ENCODE measurements at regions not wholly inside any gene's neighbourhood (a gene's known extent, or its start where the extent isn't known, plus 50 kb on each side); places are given as distances from the start of the nearest gene placed in this dataset.

DNA sequence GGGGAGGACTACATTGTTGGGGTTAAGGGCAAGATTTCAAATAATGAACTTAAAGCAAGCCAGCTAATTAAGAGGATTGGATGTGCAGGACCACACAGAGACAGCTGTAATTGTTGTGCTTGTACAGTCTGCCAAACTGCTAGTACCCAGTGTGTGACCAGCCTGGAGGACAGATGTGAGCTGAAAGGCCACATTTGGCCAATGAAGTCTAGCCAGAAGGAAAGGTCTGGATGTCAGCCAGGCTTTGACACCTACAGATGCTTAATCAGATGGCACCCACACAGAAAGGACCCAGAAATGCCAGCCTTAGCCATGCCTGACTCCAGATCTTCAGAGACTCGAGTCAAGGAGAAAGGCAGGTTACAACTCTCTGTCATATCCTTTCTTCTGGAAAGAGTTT lies 491.1 kb downstream of the KIF4B start:
- intact Hi-C loops (cut with micrococcal nuclease), result no loop called here
- Histone ChIP-seq H3K4me2 (ENCODE audit: low read depth, low read length) (no peak overlapping the region), H2AFZ (replicated peaks; ENCODE audit: low read length, poor library complexity) (no peak overlapping the region), H3K56ac (ENCODE audit: extremely low read depth, insufficient read depth, low read length) (no peak overlapping the region), H3K27ac (ENCODE audit: insufficient read depth, low read length) (no peak overlapping the region), H4K5ac (ENCODE audit: low read depth, low read length) (no peak overlapping the region), H2AK5ac (ENCODE audit: low read depth, low read length) (no peak overlapping the region), H3K4ac (ENCODE audit: low read depth, low read length) (no peak overlapping the region), H3K27me3 (ENCODE audit: control insufficient read depth, insufficient read depth, low read length) (no peaks in the 10 kb centered on the region), H3K23ac (ENCODE audit: low read depth, low read length) (no peak overlapping the region), H4K91ac (ENCODE audit: insufficient read depth, low read depth, low read length) (no peak overlapping the region), H4K20me1 (ENCODE audit: insufficient read depth, low read length) (no peaks in the 10 kb centered on the region), H3K4me3 (ENCODE audit: insufficient read depth, low read depth, low read length) (no peak overlapping the region), H3K18ac (ENCODE audit: low read depth, low read length) (no peak overlapping the region), H3K9me1 (ENCODE audit: insufficient read depth, low read length) (no peaks in the 10 kb centered on the region), H3K36me3 (ENCODE audit: control insufficient read depth, insufficient read depth, low read length) (no peaks in the 10 kb centered on the region), H2AK9ac (replicated peaks; ENCODE audit: low read depth, low read length, poor library complexity) (no peak overlapping the region), H3K14ac (replicated peaks; ENCODE audit: low read depth, low read length) (no peak overlapping the region), H2BK15ac (ENCODE audit: low read depth, low read length) (no peak overlapping the region), H3K79me1 (ENCODE audit: low read depth in 1 of 2, low read length in 2 of 2) (no peaks in the 10 kb centered on the region), H4K8ac (ENCODE audit: low read depth in 2 of 2, low read length in 2 of 2) (no peak overlapping the region), H3K9me3 (ENCODE audit: control insufficient read depth, insufficient read depth, low read length) (peaks cover 10% of the 10 kb centered on the region), H2BK20ac (ENCODE audit: low read depth, low read length) (no peak overlapping the region), H2BK5ac (ENCODE audit: low read depth, low read length, poor library complexity, severe bottlenecking) (no peak overlapping the region), H3K9ac (ENCODE audit: low read depth, low read length) (no peak overlapping the region), H3K4me1 (ENCODE audit: control insufficient read depth, insufficient read depth, low read length) (no peaks in the 10 kb centered on the region), H2BK120ac (ENCODE audit: low read depth, low read length) (no peak overlapping the region)
- dilution Hi-C loops (cut with HindIII; ENCODE audit: low sequenced_read_pairs, unreplicated experiment), result no loop called here
- WGBS, 2 experiments (ENCODE audit: extremely low coverage in 2 of 2, insufficient read length in 1 of 2), result no CpG with 5 or more reads among the region's 1 CpG
- no TSS peak for BruUV-seq (replicated peaks)
- DNase-seq (no peak), ATAC-seq (ENCODE audit: low read depth) (no peak)
- ChIA-PET CTCF (no interaction called here), POLR2A (ENCODE audit: unreplicated experiment) (no interaction called here)
- in situ Hi-C loops (cut with MboI; ENCODE audit: low sequenced_read_pairs), result no loop called here
- no peak for TF ChIP-seq MAZ (IDR thresholded peaks at IDR 0.05; ENCODE audit: borderline replicate concordance, low read depth, low read length)
- no peak for TF ChIP-seq MAFK (IDR thresholded peaks at IDR 0.05; ENCODE audit: low read depth, low read length)
- no peak for TF ChIP-seq SMC3 (IDR thresholded peaks at IDR 0.05; ENCODE audit: low read depth, low read length)
- TF ChIP-seq RAD21 (IDR thresholded peaks at IDR 0.05; ENCODE audit: low read length), result no peak
- no peak for TF ChIP-seq RCOR1 (IDR thresholded peaks at IDR 0.05; ENCODE audit: insufficient replicate concordance, low read length)
- TF ChIP-seq MXI1 (IDR thresholded peaks at IDR 0.05; ENCODE audit: borderline replicate concordance, low read depth, low read length), result no peak
- no peak for TF ChIP-seq POLR2A (IDR thresholded peaks at IDR 0.05; ENCODE audit: low read depth, low read length)
- TF ChIP-seq ELK1 (IDR thresholded peaks at IDR 0.05; ENCODE audit: borderline replicate concordance, low read depth, low read length), result no peak
- TF ChIP-seq CEBPB (IDR thresholded peaks at IDR 0.05; ENCODE audit: low read depth, low read length), result no peak
- no peak for TF ChIP-seq CHD1 (IDR thresholded peaks at IDR 0.05; ENCODE audit: low read depth, low read length)
